Trophoblast cell (in vitro differentiated cells and primary cell): ENCODE measurements at regions not wholly inside any gene's neighbourhood (a gene's known extent, or its start where the extent isn't known, plus 50 kb on each side); places are given as distances from the start of the nearest gene placed in this dataset.

ENCODE experiments used
- DNase-seq, 2 donors: peaks; one replicate each; pipeline ENCODE4 v3.0.0-alpha.2; 2016
- H2AFZ ChIP-seq: 2 replicates; pipeline ENCODE4 v1.6.1; 2013; ENCODE audit warnings: low read length, moderate library complexity, mild to moderate bottlenecking; ENCODE audit not compliant: insufficient read depth, poor library complexity
- H2AK5ac ChIP-seq: 2 replicates; pipeline ENCODE4 v1.6.1; 2013; ENCODE audit warnings: mild to moderate bottlenecking, low read length
- H2BK120ac ChIP-seq: 2 replicates; pipeline ENCODE4 v1.6.1; 2013; ENCODE audit warnings: low read length, mild to moderate bottlenecking, moderate library complexity; ENCODE audit not compliant: insufficient read depth, poor library complexity
- H2BK12ac ChIP-seq: 2 replicates; pipeline ENCODE4 v1.6.1; 2013; ENCODE audit warnings: mild to moderate bottlenecking, low read length, moderate library complexity
- H2BK5ac ChIP-seq: 2 replicates; pipeline ENCODE4 v1.6.1; 2013; ENCODE audit warnings: low read length, low read depth, moderate library complexity, mild to moderate bottlenecking; ENCODE audit not compliant: poor library complexity
- H3K14ac ChIP-seq: 2 replicates; pipeline ENCODE4 v1.6.1; 2013; ENCODE audit warnings: mild to moderate bottlenecking, low read length
- H3K18ac ChIP-seq: 2 replicates; pipeline ENCODE4 v1.6.1; 2013; ENCODE audit warnings: mild to moderate bottlenecking, low read length
- H3K23ac ChIP-seq: 2 replicates; pipeline ENCODE4 v1.6.1; 2013; ENCODE audit warnings: low read length
- H3K27ac ChIP-seq: 2 replicates; pipeline ENCODE4 v1.5.1; 2013; ENCODE audit warnings: low read depth, mild to moderate bottlenecking, inconsistent platforms, low read length, moderate library complexity
- H3K27me3 ChIP-seq: 2 replicates; pipeline ENCODE4 v1.6.1; 2013; ENCODE audit warnings: inconsistent platforms, mild to moderate bottlenecking, low read length, moderate library complexity; ENCODE audit not compliant: insufficient read depth
- H3K36me3 ChIP-seq, 2 experiments: 1 replicate in 1 of 2; 2 replicates in 1 of 2; pipeline ENCODE4 v1.6.1; 2013; ENCODE audit warnings: low read length in 2 of 2, mild to moderate bottlenecking in 2 of 2, moderate library complexity in 1 of 2; ENCODE audit not compliant: insufficient read depth in 2 of 2, control insufficient read depth in 1 of 2
- H3K4ac ChIP-seq: 2 replicates; pipeline ENCODE4 v1.6.1; 2013; ENCODE audit warnings: low read depth, mild to moderate bottlenecking, low read length, moderate library complexity
- H3K4me1 ChIP-seq, 2 experiments: 1 replicate in 1 of 2; 2 replicates in 1 of 2; pipeline ENCODE4 v1.6.1; 2013; ENCODE audit warnings: low read length in 2 of 2, mild to moderate bottlenecking in 2 of 2, moderate library complexity in 1 of 2; ENCODE audit not compliant: insufficient read depth in 2 of 2, control insufficient read depth in 1 of 2
- H3K4me2 ChIP-seq: 2 replicates; pipeline ENCODE4 v1.6.1; 2013; ENCODE audit warnings: inconsistent platforms, mild to moderate bottlenecking, low read length, moderate library complexity
- H3K4me3 ChIP-seq: 2 replicates; pipeline ENCODE4 v1.5.1; 2013; ENCODE audit warnings: mild to moderate bottlenecking, low read depth, low read length, inconsistent platforms
- H3K79me1 ChIP-seq: one replicate; pipeline ENCODE4 v1.6.1; 2013; ENCODE audit warnings: low read length
- H3K79me2 ChIP-seq: 2 replicates; pipeline ENCODE4 v1.6.1; 2013; ENCODE audit warnings: low read length, mild to moderate bottlenecking; ENCODE audit not compliant: control insufficient read depth, insufficient read depth, poor library complexity
- H3K9ac ChIP-seq: 2 replicates; pipeline ENCODE4 v1.6.1; 2013; ENCODE audit warnings: mild to moderate bottlenecking, low read length
- H3K9me3 ChIP-seq: 2 replicates; pipeline ENCODE4 v1.6.1; 2013; ENCODE audit warnings: low read depth, mild to moderate bottlenecking, control low read depth, inconsistent platforms, low read length; ENCODE audit not compliant: insufficient read depth
- H4K12ac ChIP-seq: 2 replicates; pipeline ENCODE4 v1.6.1; 2013; ENCODE audit warnings: low read depth, mild to moderate bottlenecking, low read length, moderate library complexity
- H4K8ac ChIP-seq: 2 replicates; pipeline ENCODE4 v1.6.1; 2013; ENCODE audit warnings: low read depth, mild to moderate bottlenecking, low read length, moderate library complexity
- H4K91ac ChIP-seq: one replicate; pipeline ENCODE4 v1.6.1; 2013; ENCODE audit warnings: low read depth, mild to moderate bottlenecking, low read length, moderate library complexity
- WGBS: extraction: QIAGEN DNeasy Blood & Tissue Kit; methylation state at CpG from one replicate; pipeline ENCODE4 v1.1.7; 2013; ENCODE audit warnings: missing lambda C conversion rate; ENCODE audit not compliant: insufficient read length, insufficient coverage; ENCODE audit errors: extremely low coverage; 5-methylcytosine and 5-hydroxymethylcytosine counted together

DNA sequence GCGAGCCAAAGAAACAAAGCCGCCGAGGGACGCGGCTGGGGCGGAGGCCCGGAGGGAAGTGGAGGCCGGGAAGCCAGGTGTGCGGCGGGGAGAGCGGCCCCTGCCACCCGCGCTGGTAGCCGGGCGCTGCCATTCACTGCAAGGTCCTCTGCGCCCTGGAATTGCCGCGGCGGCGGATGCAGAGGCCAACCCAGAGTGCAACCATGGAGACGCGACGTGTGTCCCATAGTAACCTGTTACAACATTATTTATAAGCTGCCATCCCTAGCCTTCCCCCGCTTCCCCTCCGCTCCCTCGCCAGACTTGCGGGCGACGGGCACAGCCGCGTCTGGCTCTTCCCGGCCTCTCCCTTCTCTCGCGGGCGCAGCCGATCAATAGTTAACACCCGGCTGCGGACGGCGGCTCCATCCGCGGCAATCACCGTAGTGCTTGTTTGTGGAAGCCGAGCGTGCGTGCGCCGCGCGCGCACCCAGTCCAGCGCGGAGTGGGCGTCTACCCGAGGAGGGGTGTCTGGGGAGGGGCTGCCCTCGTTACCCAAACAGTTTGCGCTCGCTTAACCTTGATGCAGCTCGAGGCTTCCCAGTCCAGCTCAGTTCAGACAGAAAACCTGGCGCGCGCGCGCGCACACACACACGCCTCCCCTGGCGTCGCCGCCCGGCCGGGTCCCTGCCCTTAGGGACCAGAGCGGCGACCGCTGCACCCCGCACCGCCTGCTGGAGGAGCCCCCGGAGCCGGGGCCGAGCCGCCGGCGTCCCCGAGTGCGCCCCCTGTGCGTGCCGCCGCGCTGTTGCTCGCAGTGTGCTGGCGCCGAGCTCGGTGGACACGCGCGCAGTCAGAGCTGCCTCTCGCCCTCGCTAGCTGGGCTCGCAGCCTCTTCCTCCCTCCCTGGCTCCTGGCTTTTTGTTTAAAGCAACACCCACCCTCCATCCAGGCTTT lies 165.4 kb upstream of the DPP6 start:
- no peak overlapping the region for H4K8ac ChIP-seq
- H2AFZ ChIP-seq, result no peak overlapping the region
- H3K4me1 ChIP-seq, result peaks cover 0 to 5% of the 10 kb centered on the region in 2 experiments
- no peak overlapping the region for H3K14ac ChIP-seq
- H3K4me3 ChIP-seq, result peak overlapping the region; percentile 71
- H4K91ac ChIP-seq, result no peak overlapping the region
- H3K9me3 ChIP-seq, result peaks cover 4% of the 10 kb centered on the region
- no peak overlapping the region for H2BK120ac ChIP-seq
- H4K12ac ChIP-seq, result no peak overlapping the region
- H3K27me3 ChIP-seq, result peaks cover 45% of the 10 kb centered on the region
- H2AK5ac ChIP-seq, result no peak overlapping the region
- DNase-seq, result no peak
- H3K79me1 ChIP-seq, result no peaks in the 10 kb centered on the region
- no peak overlapping the region for H2BK5ac ChIP-seq
- H3K27ac ChIP-seq, result no peak overlapping the region
- H3K4me2 ChIP-seq, result peak overlapping the region; percentile 100
- H2BK12ac ChIP-seq, result no peak overlapping the region
- H3K23ac ChIP-seq, result no peak overlapping the region
- H3K9ac ChIP-seq, result no peak overlapping the region
- H3K18ac ChIP-seq, result no peak overlapping the region
- no peak overlapping the region for H3K4ac ChIP-seq
- no peaks in the 10 kb centered on the region for H3K79me2 ChIP-seq
- no peaks in the 10 kb centered on the region for H3K36me3 ChIP-seq
- no CpG with 5 or more reads among the region's 98 CpGs for WGBS

DNA sequence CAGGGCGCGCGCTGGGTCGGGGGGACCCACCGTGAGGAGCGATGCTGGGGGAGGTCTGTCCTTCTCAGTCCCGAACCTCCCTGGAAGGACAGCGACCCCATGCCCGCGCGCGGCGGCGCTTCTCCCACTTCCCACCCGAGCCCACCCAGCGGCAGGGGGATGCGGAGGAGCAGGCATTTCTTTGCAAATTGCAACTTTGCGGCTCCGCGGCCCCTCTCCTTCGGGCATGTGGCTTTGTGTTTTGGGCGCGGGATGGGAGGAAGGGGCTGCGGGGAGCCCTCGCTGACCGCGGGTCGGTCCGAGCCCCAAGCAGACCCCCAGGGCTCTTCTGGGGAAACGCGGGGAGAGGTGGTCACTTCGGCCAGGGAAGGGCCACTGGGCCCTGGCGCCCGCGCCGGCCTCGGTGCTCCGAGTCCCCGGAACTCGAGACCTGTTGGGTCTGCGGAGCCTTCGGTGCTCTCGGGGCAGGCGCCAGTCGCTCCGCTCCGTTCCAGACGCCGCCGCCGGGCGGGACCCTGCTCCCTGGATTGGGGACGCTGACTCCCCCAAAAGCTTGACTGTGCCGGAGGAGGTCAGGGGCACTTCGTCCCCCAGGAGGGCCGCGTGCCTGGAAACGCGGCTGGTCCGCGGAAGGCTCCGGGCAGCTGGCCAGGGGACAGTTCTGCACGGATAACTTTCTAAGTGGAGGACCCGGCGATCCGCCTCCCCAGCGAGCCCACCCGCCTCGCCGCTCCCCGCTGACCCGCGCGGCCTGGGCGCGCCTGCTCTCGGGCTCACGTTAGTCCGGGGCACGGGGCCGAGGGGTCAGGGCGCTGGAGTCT lies 164.2 kb upstream of the DPP6 start:
- Histone ChIP-seq H3K36me3 (no peaks in the 10 kb centered on the region), H3K4ac (no peak overlapping the region), H4K8ac (no peak overlapping the region), H2BK12ac (no peak overlapping the region), H4K12ac (no peak overlapping the region), H3K9ac (no peak overlapping the region), H3K79me2 (no peaks in the 10 kb centered on the region), H2BK5ac (no peak overlapping the region), H3K18ac (no peak overlapping the region), H4K91ac (no peak overlapping the region), H3K9me3 (peaks cover 4% of the 10 kb centered on the region), H2BK120ac (no peak overlapping the region), H3K4me1 (peaks cover 0 to 5% of the 10 kb centered on the region in 2 experiments), H2AFZ (no peak overlapping the region), H3K4me2 (peak overlapping the region; percentile 61), H3K79me1 (no peaks in the 10 kb centered on the region), H3K27ac (no peak overlapping the region), H3K14ac (no peak overlapping the region), H3K4me3 (no peak overlapping the region), H3K27me3 (peaks cover 45% of the 10 kb centered on the region), H2AK5ac (no peak overlapping the region), H3K23ac (no peak overlapping the region)
- WGBS, result no CpG with 5 or more reads among the region's 82 CpGs
- DNase-seq, result no peak

DNA sequence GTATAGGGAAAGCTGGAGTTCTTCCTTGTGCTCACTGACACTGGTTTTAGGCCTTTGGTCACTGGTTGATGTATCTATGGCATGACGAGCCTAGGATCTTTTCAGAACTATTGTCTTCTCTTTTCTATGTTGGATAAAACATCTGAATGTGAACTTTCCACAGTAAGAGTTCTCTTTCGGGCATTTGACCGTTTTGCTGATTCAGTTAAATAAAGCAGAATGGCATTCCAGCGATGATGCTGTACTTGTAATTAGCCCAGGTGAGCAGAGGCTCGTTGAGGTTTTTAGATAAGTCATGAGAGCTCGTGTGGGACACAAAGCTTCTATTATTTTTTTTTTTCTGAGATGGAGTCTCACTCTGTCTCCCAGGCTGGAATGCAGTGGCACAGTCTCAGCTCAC lies 160.2 kb upstream of the DPP6 start:
- WGBS, result no CpG with 5 or more reads among the region's 6 CpGs
- no peak overlapping the region for H2BK12ac ChIP-seq

DNA sequence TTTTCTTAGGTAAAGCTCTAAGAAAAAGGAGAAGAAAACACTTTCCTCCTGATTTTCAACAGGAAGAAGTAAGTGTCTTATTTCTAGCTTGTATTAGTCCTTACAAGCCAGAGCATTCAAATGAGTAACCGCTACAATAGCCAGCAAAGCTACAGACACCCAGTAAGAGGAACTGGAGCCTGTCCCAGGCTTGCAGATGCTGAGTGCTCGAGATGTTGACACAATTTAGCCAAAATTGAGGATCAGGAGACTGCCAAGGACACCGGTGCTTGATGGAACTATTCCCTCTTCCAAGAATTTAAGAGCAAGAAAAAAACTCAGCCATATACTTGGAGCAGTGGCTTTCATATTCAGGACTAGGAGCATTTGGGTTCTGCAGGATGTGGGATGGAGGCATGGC lies 149.3 kb upstream of the DPP6 start:
- no peak for DNase-seq
- H2AK5ac ChIP-seq, result no peak overlapping the region
- H3K9me3 ChIP-seq, result no peaks in the 10 kb centered on the region
- no peak overlapping the region for H2AFZ ChIP-seq
- no peaks in the 10 kb centered on the region for H3K79me1 ChIP-seq
- H4K91ac ChIP-seq, result no peak overlapping the region
- H4K12ac ChIP-seq, result no peak overlapping the region
- no peak overlapping the region for H2BK120ac ChIP-seq
- H3K4ac ChIP-seq, result no peak overlapping the region
- no peaks in the 10 kb centered on the region for H3K4me1 ChIP-seq
- no peak overlapping the region for H2BK12ac ChIP-seq
- H3K9ac ChIP-seq, result no peak overlapping the region
- no peaks in the 10 kb centered on the region for H3K36me3 ChIP-seq
- no peak overlapping the region for H3K4me2 ChIP-seq
- H3K18ac ChIP-seq, result no peak overlapping the region
- H3K4me3 ChIP-seq, result no peak overlapping the region
- H4K8ac ChIP-seq, result no peak overlapping the region
- no CpG with 5 or more reads among the region's 3 CpGs for WGBS
- H3K14ac ChIP-seq, result no peak overlapping the region
- no peak overlapping the region for H2BK5ac ChIP-seq
- H3K79me2 ChIP-seq, result no peaks in the 10 kb centered on the region
- no peak overlapping the region for H3K27ac ChIP-seq
- no peak overlapping the region for H3K23ac ChIP-seq
- no peaks in the 10 kb centered on the region for H3K27me3 ChIP-seq

More for the DNA sequence above, 160.2 kb upstream of the DPP6 start:
- DNase-seq, result no peak
- Histone ChIP-seq H3K4me1 (no peaks in the 10 kb centered on the region), H3K4me3 (no peak overlapping the region), H3K9me3 (peaks cover 2% of the 10 kb centered on the region), H3K9ac (no peak overlapping the region), H4K12ac (no peak overlapping the region), H3K14ac (no peak overlapping the region), H3K27me3 (peaks cover 26% of the 10 kb centered on the region), H4K91ac (no peak overlapping the region), H2BK120ac (no peak overlapping the region), H2BK5ac (no peak overlapping the region), H3K4ac (no peak overlapping the region), H2AFZ (no peak overlapping the region), H3K36me3 (no peaks in the 10 kb centered on the region), H3K79me2 (no peaks in the 10 kb centered on the region), H2AK5ac (no peak overlapping the region), H3K23ac (no peak overlapping the region), H3K4me2 (no peak overlapping the region), H3K27ac (no peak overlapping the region), H3K79me1 (no peaks in the 10 kb centered on the region), H4K8ac (no peak overlapping the region), H3K18ac (no peak overlapping the region)
